ENCODE measurements at regions not wholly inside any gene's neighbourhood (a gene's known extent, or its start where the extent isn't known, plus 50 kb on each side); places are given as distances from the start of the nearest gene placed in this dataset.

DNA sequence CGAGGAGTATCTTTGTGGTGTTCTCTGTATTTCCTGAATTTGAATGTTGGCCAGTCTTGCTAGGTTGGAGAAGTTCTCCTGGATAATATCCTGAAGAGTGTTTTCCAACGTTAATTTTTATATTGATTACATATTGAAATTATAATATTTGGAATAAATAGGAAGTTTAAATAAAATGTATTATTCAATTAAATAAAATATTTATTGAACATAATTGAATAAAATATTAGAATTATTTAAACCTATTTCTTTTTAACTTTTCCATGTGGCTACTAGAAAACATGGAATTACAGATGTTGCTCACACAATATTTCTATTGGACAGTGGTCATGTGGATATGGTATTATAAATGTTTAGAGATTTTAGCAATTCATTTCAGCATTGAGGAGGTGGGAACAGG lies 170.8 kb upstream of the FST start:
- Histone ChIP-seq H3K27ac (ENCODE audit: low read depth in 1 of 2, low read length in 2 of 2) (no peak overlapping the region), H3K27me3 (ENCODE audit: control insufficient read depth in 4 of 4, insufficient read depth in 4 of 4, low read length in 3 of 4) (no peaks in the 10 kb centered on the region), H3K36me3 (ENCODE audit: control insufficient read depth in 4 of 4, insufficient read depth in 3 of 4, low read depth in 1 of 4, low read length in 3 of 4) (no peaks in the 10 kb centered on the region), H3K9me3 (ENCODE audit: control insufficient read depth in 4 of 4, low read length in 3 of 4) (no peaks in the 10 kb centered on the region), H3K4me1 (ENCODE audit: control insufficient read depth in 4 of 4, insufficient read depth in 4 of 4, low read length in 3 of 4) (no peaks in the 10 kb centered on the region), H3K9ac (ENCODE audit: low read depth in 1 of 2, low read length in 2 of 2) (no peak overlapping the region), H3K4me3 (ENCODE audit: low read depth in 1 of 3, low read length in 3 of 3) (no peak overlapping the region)
- WGBS = 77% methylated on average over 2 of the region's 2 CpGs
- no peak for DNase-seq (ENCODE audit: low spot score)
- TF ChIP-seq TAF1 (conservative IDR thresholded peaks at IDR 0.05) = no peak
- TF ChIP-seq RAD21 (IDR thresholded peaks at IDR 0.05) = no peak
- TF ChIP-seq NR2F2 (IDR thresholded peaks at IDR 0.05) = no peak
- TF ChIP-seq YY1 (IDR thresholded peaks at IDR 0.05) = no peak
- TF ChIP-seq RXRA (IDR thresholded peaks at IDR 0.05) = no peak
- TF ChIP-seq FOXA1 (IDR thresholded peaks at IDR 0.05) = no peak
- TF ChIP-seq EGR1 (IDR thresholded peaks at IDR 0.05; ENCODE audit: low read depth in 2 of 2) = no peak
- no peak for TF ChIP-seq HNF4A (conservative IDR thresholded peaks at IDR 0.05)
- TF ChIP-seq, protein P1, sequence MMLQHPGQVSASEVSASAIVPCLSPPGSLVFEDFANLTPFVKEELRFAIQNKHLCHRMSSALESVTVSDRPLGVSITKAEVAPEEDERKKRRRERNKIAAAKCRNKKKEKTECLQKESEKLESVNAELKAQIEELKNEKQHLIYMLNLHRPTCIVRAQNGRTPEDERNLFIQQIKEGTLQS (IDR thresholded peaks at IDR 0.05) = no peak
- TF ChIP-seq, protein P2, sequence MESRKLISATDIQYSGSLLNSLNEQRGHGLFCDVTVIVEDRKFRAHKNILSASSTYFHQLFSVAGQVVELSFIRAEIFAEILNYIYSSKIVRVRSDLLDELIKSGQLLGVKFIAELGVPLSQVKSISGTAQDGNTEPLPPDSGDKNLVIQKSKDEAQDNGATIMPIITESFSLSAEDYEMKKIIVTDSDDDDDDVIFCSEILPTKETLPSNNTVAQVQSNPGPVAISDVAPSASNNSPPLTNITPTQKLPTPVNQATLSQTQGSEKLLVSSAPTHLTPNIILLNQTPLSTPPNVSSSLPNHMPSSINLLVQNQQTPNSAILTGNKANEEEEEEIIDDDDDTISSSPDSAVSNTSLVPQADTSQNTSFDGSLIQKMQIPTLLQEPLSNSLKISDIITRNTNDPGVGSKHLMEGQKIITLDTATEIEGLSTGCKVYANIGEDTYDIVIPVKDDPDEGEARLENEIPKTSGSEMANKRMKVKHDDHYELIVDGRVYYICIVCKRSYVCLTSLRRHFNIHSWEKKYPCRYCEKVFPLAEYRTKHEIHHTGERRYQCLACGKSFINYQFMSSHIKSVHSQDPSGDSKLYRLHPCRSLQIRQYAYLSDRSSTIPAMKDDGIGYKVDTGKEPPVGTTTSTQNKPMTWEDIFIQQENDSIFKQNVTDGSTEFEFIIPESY (IDR thresholded peaks at IDR 0.05) = no peak
- TF ChIP-seq, protein P3, sequence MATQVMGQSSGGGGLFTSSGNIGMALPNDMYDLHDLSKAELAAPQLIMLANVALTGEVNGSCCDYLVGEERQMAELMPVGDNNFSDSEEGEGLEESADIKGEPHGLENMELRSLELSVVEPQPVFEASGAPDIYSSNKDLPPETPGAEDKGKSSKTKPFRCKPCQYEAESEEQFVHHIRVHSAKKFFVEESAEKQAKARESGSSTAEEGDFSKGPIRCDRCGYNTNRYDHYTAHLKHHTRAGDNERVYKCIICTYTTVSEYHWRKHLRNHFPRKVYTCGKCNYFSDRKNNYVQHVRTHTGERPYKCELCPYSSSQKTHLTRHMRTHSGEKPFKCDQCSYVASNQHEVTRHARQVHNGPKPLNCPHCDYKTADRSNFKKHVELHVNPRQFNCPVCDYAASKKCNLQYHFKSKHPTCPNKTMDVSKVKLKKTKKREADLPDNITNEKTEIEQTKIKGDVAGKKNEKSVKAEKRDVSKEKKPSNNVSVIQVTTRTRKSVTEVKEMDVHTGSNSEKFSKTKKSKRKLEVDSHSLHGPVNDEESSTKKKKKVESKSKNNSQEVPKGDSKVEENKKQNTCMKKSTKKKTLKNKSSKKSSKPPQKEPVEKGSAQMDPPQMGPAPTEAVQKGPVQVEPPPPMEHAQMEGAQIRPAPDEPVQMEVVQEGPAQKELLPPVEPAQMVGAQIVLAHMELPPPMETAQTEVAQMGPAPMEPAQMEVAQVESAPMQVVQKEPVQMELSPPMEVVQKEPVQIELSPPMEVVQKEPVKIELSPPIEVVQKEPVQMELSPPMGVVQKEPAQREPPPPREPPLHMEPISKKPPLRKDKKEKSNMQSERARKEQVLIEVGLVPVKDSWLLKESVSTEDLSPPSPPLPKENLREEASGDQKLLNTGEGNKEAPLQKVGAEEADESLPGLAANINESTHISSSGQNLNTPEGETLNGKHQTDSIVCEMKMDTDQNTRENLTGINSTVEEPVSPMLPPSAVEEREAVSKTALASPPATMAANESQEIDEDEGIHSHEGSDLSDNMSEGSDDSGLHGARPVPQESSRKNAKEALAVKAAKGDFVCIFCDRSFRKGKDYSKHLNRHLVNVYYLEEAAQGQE (IDR thresholded peaks at IDR 0.05) = no peak
- TF ChIP-seq, protein P4, sequence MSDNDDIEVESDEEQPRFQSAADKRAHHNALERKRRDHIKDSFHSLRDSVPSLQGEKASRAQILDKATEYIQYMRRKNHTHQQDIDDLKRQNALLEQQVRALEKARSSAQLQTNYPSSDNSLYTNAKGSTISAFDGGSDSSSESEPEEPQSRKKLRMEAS (IDR thresholded peaks at IDR 0.05) = no peak
- TF ChIP-seq, protein P5, sequence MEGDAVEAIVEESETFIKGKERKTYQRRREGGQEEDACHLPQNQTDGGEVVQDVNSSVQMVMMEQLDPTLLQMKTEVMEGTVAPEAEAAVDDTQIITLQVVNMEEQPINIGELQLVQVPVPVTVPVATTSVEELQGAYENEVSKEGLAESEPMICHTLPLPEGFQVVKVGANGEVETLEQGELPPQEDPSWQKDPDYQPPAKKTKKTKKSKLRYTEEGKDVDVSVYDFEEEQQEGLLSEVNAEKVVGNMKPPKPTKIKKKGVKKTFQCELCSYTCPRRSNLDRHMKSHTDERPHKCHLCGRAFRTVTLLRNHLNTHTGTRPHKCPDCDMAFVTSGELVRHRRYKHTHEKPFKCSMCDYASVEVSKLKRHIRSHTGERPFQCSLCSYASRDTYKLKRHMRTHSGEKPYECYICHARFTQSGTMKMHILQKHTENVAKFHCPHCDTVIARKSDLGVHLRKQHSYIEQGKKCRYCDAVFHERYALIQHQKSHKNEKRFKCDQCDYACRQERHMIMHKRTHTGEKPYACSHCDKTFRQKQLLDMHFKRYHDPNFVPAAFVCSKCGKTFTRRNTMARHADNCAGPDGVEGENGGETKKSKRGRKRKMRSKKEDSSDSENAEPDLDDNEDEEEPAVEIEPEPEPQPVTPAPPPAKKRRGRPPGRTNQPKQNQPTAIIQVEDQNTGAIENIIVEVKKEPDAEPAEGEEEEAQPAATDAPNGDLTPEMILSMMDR (IDR thresholded peaks at IDR 0.05; ENCODE audit: low read depth, low read length, missing input control) = no peak
- TF ChIP-seq JUND (IDR thresholded peaks at IDR 0.05) = no peak
- TF ChIP-seq FOXA2 (IDR thresholded peaks at IDR 0.05) = no peak
- TF ChIP-seq SP1 (IDR thresholded peaks at IDR 0.05) = no peak
- no peak for TF ChIP-seq HNF4G (IDR thresholded peaks at IDR 0.05)
- TF ChIP-seq GABPA (IDR thresholded peaks at IDR 0.05 in 1 of 2, conservative IDR thresholded peaks at IDR 0.05 in 1 of 2) = no peak

Measured in liver (tissue), 8 donors.